ENCODE measurements at regions not wholly inside any gene's neighbourhood (a gene's known extent, or its start where the extent isn't known, plus 50 kb on each side); places are given as distances from the start of the nearest gene placed in this dataset.

DNA sequence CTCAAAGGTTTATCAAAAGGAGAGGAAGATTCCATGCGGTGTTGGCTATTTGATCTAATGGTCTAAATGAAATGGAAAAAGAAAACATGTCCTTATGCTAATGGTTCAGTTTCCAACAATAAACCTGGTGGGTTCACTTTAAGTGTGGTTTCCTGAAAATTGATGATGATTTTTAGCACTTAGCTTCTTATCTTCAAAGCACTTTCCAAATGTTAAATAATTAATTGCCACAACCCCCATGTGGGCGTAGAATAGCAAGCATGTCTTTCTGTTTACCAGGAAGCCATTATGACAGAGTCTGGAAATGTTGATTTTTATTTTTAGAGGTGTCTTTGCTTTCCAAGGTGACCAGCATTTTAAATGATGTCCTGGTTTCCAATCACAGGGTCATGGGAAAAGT, 134.8 kb upstream of the SLC4A4 start:
- TF ChIP-seq, protein P1, sequence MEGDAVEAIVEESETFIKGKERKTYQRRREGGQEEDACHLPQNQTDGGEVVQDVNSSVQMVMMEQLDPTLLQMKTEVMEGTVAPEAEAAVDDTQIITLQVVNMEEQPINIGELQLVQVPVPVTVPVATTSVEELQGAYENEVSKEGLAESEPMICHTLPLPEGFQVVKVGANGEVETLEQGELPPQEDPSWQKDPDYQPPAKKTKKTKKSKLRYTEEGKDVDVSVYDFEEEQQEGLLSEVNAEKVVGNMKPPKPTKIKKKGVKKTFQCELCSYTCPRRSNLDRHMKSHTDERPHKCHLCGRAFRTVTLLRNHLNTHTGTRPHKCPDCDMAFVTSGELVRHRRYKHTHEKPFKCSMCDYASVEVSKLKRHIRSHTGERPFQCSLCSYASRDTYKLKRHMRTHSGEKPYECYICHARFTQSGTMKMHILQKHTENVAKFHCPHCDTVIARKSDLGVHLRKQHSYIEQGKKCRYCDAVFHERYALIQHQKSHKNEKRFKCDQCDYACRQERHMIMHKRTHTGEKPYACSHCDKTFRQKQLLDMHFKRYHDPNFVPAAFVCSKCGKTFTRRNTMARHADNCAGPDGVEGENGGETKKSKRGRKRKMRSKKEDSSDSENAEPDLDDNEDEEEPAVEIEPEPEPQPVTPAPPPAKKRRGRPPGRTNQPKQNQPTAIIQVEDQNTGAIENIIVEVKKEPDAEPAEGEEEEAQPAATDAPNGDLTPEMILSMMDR (IDR thresholded peaks at IDR 0.05; ENCODE audit: control extremely low read depth in 1 of 3, insufficient read depth in 1 of 3, low read depth in 1 of 3, low read length in 3 of 3) = no peak
- TF ChIP-seq EZH2 (IDR thresholded peaks at IDR 0.05; ENCODE audit: low read depth, low read length, severe bottlenecking) (no peak), CBX5 (IDR thresholded peaks at IDR 0.05; ENCODE audit: low read depth, low read length) (no peak), CBX8 (IDR thresholded peaks at IDR 0.05; ENCODE audit: borderline replicate concordance, low read depth, low read length) (no peak), CHD1 (IDR thresholded peaks at IDR 0.05; ENCODE audit: low read depth, low read length) (no peak), YY1 (IDR thresholded peaks at IDR 0.05; ENCODE audit: low read depth, low read length) (no peak), SUZ12 (IDR thresholded peaks at IDR 0.05; ENCODE audit: low read length) (no peak), PHF8 (conservative IDR thresholded peaks at IDR 0.05; ENCODE audit: low read depth, low read length) (no peak), EP300 (IDR thresholded peaks at IDR 0.05; ENCODE audit: borderline replicate concordance in 1 of 2, low read depth in 2 of 2, low read length in 2 of 2) (no peak), SP1 (IDR thresholded peaks at IDR 0.05; ENCODE audit: low read depth, low read length) (no peak)
